GM18873 (cell line): ENCODE measurements at regions not wholly inside any gene's neighbourhood (a gene's known extent, or its start where the extent isn't known, plus 50 kb on each side); places are given as distances from the start of the nearest gene placed in this dataset.
"Not testable (repeated sequence)": the region's sequence is repeated elsewhere in the genome, so short reads cannot be mapped to it uniquely, and the experiment has no call there.

Source experiments
- ATAC-seq: cut with Tn5 transposase; IDR thresholded peaks from one replicate; pipeline ENCODE4 v1.9.1; 2021; ENCODE audit warnings: mild to moderate bottlenecking, moderate library complexity, moderate number of reproducible peaks; ENCODE audit not compliant: unreplicated experiment, low FRiP score

- ATAC-seq: no peak
These were observed 155.7 kb upstream of the GJE1 start for GRCh38 chr6:141976994-141977393.

- not testable (repeated sequence) for ATAC-seq
These were observed 162.8 kb upstream of the GJE1 start for GRCh38 chr6:141969768-141970415.

DNA sequence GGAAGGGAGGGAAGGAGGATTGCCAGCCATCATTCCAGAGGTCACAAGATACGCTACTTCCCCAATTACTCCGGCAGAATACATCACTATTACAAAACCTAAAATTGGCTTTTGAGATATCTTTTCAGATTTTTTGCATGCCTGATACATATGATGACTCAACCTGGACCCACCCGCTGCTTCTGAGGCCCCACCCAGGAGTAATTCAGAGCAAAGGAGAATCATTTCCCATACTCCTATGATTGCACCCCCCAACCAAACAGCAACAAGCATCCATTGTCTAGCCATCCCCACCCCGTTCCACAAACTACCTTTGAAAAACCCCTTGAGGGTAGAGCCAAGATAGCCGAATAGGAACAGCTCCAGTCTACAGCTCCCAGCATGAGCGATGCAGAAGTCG, 163.5 kb upstream of the GJE1 start:
- ATAC-seq: no peak

- no peak for ATAC-seq
These were observed 164.1 kb upstream of the GJE1 start for GRCh38 chr6:141968632-141969031.

DNA sequence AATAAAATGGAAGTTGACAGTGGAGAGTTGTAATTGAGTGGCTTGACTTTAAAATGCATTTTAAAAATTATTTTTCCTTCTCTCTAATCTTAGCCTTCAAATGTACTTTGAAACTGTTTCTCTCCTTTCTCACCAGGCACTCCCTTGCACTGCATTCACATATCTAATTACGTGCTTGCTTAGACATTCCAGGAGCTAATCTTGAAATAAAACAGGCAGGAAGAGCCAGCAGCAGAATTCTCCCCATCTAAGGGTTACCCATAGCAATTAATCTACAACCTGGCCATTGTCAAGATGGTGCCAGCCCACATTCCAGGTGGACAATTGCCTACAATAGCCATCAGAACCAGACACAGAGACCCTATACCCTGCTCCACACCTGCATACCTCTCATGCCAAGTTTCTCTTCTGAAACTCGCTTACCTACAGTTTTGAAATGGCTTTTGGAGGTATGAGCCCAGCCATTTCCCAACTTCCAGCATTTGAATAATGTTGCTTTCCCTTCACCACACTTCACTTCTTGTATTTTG, 167.6 kb upstream of the GJE1 start:
- ATAC-seq: no peak

DNA sequence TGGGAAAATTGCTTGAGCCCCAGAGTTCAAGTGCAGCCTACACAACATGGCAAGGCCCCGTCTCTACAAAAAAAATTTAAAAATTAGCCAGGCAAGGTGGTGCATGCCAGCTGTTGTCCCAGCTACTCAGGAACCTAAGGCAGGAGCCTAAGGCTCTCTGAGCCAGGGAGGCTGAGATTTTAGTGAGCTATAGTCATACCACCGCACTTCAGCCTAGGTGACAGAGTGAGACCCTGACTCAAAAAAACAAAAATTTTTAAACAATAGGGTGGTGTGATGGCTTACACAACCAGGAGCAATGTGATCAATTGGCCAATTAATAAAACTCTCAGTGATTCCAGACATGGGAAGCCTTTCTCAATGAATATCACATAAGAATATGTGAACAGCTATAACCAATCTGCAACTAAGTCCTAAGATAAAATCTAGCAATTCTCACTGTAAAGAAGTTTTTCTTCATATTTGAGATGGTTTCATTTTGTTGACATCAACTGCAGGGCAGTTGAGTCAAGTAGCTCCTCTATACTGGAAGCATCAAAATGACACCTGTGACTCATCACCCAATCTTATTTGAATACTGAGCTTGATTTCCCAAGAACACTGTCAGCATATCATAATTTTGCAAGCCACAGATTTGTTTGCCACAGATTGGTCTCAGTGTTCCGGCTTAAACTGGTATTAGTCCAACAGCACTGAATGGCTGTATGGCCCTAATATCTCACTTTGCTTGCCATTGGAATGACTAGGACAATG, 169.0 kb upstream of the GJE1 start:
- ATAC-seq: no peak

- ATAC-seq: no peak
These were observed 175.5 kb upstream of the GJE1 start for GRCh38 chr6:141957271-141957670.

DNA sequence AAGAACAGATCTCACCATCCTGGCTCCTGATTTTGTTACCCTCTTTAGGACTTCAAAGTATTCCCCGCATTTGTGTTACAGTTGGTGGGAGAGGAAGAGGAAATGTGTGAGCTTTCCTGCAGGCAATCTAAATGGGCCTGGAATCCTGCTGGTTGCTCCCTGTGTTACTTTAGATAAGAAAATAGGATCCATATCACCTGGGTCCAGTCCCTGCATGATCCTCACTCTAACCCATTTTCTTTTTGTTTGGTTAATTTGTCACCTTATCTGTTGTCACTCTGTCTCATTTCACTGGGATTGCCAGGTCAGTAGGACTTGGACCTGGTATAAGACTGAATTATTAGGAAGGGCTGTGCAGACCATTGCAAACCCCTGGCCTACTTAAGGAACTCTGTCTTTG, 175.9 kb upstream of the GJE1 start:
- ATAC-seq: no peak

- ATAC-seq: no peak
These were observed 176.5 kb upstream of the GJE1 start for GRCh38 chr6:141956046-141956761.

- ATAC-seq: no peak
These were observed 179.7 kb upstream of the GJE1 start for GRCh38 chr6:141953072-141953471.

GRCh38 chr6:141946502-141946901, 186.2 kb upstream of the GJE1 start:
- no peak for ATAC-seq

DNA sequence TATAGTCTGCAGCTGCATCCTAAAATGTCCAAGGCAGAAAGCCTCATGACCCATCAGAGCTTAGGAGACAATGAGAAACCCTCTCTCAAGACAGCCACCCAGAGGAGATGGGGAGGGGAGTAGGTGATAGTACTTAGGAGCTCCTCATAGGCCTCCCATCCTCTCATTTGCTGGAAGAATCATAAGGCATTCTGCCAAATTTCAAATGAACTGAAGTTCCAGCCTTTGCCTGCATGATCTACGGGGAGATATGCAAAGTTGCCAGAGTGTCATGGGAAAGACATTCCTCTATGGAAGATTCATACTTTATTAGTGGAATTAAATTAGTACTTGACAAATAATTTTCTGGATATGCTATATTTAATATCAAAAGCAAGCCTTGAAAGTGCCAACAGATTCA, 194.1 kb upstream of the GJE1 start:
- ATAC-seq: no peak

- no peak for ATAC-seq
These were observed 200.0 kb upstream of the GJE1 start for GRCh38 chr6:141932685-141933084.

DNA sequence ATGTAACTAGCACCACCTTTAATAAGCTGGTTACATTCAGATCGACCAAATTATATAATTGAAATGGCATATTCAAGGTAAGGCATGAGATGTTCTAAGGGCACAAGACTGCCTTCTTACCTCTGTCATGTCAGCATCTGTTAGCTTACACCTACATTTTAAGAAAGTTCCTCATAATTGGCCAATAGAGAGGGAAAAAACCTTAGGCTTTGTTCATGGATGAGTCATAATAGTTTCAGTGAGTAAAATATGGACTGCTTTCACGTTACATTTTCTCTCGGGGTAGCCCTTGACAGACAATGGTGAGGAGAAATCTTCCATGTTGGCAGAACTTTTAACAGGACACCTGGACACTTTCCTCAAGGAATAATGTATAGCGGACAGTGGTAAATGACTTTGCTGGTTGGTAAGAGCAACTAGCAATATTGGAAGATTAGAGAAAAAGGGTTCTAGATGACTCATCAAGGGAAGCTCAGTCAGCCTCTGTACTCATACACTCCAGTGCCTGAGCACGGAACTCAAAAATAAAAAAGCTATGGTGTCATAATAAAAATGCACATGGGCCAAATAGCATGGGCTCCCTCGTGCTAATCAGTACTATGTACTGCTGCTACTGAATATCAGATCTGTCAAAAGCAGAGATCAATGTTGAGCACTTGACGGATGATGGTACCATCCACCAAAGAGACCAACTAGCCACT, 206.4 kb upstream of the GJE1 start:
- ATAC-seq: not testable (repeated sequence)

DNA sequence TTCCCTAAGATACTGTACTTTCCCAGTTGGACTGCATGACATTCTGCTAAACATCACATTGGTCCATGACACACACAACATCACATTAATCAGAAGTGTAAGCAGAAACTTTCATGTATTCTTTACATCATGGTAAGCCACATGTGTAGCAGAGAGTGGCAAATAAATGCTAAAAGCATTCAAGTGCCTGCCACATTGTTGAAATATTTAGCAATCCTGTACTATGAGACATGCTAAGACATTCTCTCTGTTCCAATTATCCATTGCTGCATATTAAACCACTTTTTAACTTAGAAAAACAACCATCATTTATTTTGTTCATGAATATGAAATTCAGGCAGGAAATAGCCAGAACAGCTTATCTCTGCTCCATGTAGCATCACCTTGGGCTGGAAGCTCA, 207.7 kb upstream of the GJE1 start:
- ATAC-seq: no peak

DNA sequence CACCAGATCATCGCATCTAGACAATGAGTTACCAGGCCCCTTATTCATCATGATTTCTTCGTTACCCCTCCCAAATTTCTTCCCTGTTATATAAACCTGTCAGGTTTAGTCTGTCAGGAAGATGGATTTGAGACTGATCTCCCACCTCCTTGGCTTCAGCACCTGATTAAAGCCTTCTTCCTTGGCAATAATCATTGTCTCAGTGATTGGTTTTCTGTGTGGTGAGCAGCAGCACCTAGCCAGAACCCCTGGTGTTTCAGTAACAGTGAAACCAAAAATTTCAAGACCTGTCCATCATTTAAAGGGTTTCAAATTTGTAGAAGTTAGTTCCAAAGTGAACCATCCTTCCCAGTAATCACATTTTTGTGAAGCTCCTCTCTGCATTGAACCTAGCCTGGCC, 209.8 kb upstream of the GJE1 start:
- no peak for ATAC-seq

DNA sequence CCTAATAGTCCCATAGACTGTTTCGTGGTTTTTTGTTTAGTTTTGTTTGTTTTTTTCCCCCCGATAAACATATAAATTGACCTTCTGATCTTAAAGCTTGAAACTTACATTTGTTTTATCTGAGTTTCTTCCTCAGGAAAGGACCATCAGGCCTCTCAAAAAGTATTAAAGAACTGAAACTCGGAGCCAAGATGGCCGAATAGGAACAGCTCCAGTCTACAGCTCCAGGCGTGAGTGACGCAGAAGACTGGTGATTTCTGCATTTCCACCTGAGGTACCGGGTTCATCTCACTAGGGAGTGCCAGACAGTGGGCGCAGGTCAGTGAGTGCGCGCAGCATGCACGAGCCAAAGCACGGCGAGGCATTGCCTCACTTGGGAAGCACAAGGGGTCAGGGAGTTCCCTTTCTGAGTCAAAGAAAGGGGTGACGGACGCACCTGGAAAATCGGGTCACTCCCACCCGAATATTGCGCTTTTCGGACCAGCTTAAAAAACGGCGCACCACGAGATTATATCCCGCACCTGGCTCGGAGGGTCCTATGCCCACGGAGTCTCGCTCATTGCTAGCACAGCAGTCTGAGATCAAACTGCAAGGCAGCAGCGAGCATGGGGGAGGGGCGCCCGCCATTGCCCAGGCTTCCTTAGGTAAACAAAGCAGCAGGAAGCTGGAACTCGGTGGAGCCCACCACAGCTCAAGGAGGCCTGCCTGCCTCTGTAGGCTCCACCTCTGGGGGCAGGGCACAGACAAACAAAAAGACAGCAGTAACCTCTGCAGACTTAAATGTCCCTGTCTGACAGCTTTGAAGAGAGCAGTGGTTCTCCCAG, 215.8 kb upstream of the GJE1 start:
- ATAC-seq: not testable (repeated sequence)

GRCh38 chr6:141914646-141915045, 218.1 kb upstream of the GJE1 start:
- no peak for ATAC-seq

- ATAC-seq: no peak
These were observed 226.1 kb upstream of the GJE1 start for GRCh38 chr6:141906569-141907080.

- no peak for ATAC-seq
These were observed 242.1 kb upstream of the GJE1 start for GRCh38 chr6:141890661-141891060.
